Activated T-cell treated with anti-CD3 and anti-CD28 coated beads, Interleukin-2, amount 50 U/mL, for 1 hour (primary cell): ENCODE measurements at regions not wholly inside any gene's neighbourhood (a gene's known extent, or its start where the extent isn't known, plus 50 kb on each side); places are given as distances from the start of the nearest gene placed in this dataset.

Source experiments
- DNase-seq: peaks from one replicate; pipeline ENCODE4 v3.0.0-alpha.2; 2020

GRCh38 chr10:4004144-4004543, 219.1 kb upstream of the KLF6 start:
- DNase-seq = no peak

GRCh38 chr10:4003348-4003973, 218.5 kb upstream of the KLF6 start:
- no peak for DNase-seq

DNA sequence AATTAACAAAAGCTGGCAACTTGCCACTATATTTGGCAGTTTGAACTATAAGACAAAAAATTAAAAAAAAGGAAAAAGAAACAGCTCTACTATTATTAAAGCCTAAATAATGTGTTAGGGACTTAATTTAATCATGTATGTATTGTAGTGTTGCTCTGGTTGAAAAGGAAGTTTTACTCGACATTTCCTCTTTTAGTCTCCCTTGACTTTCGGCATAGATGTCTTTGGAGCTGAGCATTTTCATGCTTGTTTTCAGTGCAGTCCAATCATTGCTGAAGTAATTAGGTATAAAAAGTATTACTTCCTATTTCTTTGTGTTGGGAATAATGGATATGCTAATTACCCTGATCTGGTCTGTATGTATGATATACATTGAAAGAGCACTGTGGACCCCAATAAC, 216.8 kb upstream of the KLF6 start:
- no peak for DNase-seq

- DNase-seq = no peak
Observed at GRCh38 chr10:3999642-4000041, 214.6 kb upstream of the KLF6 start.

DNA sequence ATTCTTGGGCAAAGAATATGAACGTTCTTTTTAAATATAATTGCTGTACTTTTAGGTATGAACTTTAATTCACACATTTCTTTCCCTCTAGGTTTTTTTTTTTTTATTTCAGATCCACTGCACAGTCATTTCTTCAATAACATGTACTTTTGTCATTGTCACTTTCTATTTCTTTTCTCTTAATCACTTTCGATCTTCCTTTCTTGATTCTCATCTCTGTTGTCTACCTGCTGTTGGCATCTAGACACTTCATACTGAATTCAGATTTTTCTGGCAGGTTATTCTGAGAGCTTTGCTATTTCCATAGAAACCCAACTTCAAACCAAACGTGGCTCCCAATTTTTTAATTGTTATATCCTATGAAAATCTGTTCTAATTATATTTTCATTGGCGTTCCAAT, 211.7 kb upstream of the KLF6 start:
- no peak for DNase-seq

- DNase-seq = no peak
Observed at GRCh38 chr10:3995302-3996210, 210.5 kb upstream of the KLF6 start.

DNA sequence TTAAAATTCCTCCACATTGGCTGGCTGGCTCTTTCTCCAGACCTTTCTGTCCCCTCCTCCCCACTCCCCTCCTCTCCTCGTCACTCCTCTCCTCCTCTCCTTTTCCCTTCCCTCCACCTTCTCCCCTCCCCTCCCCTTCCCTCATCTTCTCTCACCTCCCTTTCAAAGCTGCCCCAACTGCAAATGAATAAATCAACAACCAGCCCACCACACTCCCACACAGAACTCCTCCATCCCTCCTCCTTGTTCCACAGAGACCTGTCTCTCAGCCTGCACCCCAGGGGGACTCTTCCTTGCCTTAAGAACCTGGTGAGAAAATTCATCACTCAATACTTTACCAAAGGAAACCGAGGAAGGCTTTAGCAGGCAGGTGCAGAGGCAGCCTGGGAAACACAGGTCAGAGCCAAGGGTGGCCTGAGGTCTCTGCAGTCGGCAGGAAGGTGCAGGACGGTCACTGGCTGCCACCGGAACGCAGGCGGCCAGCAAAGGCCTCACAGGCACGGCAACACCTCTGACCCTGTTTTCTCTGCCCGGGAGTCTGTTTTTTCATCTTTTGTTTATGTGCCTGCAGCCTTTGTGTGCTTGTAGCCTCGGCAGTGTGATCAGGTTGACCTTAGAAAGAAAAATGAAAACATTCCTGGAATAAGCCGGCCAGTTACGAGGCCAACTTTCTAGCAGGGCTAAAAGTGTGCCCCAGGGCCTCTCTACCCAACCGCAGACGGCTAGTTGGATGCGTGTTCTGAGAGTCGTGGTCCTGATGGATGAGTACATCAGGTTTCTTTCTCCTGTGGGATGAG, 207.6 kb upstream of the KLF6 start:
- DNase-seq = no peak

- no peak for DNase-seq
Observed at GRCh38 chr10:3990307-3990706, 205.3 kb upstream of the KLF6 start.

DNA sequence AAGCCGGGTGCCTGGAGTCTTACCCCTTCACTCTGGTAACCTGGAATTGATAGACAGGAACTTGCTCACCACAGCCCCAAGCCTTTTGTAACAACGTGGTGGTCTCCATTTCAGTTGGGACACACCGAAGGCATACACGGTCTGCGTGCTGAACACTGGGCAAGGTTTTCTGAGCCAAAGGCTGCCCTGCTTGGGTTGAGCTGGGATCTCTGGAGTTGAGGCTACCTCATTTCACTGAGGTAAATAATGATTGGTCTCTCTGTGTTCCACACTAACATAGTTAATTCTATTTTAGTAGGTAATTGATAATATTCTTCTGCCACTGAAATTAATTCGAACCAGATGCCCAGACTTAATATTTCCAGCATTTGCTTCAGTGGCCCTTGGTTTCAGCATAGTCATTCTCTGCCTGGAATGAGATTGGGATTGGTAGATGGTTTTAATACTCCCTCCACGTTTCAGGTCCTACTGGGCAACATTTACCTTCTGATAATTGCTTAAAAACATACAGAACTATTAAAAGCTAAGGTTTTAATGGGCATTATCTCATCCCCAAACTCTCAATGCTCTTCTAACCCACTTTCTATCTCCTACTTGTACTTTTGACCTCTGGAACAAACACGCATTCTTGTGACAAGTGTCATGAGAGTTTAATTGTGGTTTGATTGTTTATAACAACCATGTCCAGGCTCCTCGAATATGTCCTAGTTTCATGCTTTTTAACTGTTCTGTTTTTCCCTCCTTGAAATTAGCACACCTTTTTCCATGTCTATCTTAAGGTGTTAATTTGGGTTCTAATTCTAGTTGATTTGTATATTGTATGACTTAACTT, 202.3 kb upstream of the KLF6 start:
- DNase-seq = no peak

- DNase-seq = no peak
Observed at GRCh38 chr10:3986493-3987142, 201.6 kb upstream of the KLF6 start.

DNA sequence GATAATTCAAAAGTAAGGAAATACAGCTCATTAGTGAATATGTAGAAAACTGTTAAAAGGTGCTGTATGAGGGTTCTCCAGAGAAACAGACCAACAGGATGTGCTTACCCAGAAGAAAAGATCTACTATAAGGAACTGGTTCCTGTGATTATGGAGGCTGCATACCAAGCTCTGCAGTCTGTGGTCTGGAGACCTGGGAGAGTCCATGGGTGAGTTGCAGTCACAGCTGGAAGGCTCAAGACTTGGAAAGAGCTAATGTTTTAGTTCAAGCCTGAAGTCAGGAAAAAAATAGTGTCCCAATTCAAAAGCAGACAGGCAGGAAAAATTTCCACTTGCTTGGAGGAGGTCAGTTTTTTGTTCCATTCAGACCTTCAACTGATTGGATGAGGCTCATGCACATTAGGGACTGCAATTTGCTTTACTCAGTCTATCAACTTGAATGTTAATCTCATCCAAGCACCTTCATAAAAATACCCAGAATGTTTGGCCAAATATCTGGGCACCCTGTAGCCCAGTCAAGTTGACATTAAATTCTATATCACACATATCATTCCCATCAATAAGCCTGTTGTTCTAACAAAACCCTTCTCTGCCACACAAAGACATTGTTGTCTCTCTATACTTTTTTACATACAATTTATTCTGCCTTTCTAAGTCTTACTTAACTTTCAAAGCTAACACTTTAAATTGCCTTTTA, 197.9 kb upstream of the KLF6 start:
- no peak for DNase-seq

DNA sequence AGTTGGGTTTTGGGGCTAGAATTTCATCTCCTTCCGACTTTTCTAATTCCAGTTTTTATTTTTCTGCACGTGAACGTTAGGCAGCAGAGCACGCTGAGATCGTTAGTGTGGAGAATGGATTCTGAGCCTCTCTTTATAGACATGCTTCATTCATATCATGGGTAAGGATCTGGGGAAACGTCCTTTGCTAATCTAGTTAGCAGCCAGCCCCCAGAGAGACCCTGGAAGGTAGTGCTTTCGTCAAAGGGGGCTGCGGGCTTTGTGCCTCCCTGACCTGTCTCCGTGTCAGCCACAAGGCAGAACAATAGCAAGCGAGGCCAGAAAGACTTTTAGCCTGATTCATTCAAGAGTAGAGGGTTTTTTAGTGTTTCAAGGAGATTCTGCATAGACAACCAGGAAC, 196.3 kb upstream of the KLF6 start:
- DNase-seq = no peak

DNA sequence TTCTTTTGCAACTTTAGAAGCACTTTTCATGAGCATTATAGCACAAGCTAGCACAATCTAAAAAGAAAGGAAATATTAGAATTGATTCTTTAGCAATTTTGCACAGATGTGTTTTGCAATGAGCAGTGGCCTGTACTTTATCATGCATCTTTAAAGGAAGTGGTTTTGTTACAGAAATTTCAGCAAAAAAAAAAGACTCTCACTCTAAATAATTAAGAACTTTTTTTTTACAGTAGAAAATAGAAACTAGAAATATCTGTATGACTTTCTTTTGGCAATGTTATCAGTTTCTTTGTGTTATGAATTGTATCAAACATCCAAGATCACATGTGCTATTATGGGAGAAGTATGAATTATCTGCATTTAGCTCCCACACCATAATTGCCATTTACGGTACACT, 195.7 kb upstream of the KLF6 start:
- DNase-seq = no peak

GRCh38 chr10:3980144-3980543, 195.1 kb upstream of the KLF6 start:
- no peak for DNase-seq

- no peak for DNase-seq
Observed at GRCh38 chr10:3978761-3979160, 193.8 kb upstream of the KLF6 start.

GRCh38 chr10:3978174-3978573, 193.2 kb upstream of the KLF6 start:
- DNase-seq = no peak

DNA sequence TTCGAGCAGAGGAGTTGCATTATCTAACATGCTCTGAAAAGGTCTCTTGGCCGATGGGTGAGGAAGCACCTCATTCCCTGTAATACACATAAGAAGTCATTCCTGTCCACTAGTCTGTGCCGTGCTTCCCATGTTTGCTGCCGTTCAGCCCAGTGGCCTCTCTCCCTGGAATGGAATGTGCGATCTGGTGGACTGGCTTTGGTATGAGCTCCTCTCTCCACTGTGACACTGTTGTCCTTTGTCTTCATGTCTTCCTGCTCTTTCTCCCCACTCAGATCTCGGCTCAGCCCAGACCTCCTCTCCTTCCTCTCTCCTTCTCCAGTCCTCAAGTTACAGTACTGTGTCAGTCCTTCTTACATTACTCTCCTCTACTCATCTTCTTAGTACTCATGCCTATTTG, 192.8 kb upstream of the KLF6 start:
- DNase-seq = no peak

DNA sequence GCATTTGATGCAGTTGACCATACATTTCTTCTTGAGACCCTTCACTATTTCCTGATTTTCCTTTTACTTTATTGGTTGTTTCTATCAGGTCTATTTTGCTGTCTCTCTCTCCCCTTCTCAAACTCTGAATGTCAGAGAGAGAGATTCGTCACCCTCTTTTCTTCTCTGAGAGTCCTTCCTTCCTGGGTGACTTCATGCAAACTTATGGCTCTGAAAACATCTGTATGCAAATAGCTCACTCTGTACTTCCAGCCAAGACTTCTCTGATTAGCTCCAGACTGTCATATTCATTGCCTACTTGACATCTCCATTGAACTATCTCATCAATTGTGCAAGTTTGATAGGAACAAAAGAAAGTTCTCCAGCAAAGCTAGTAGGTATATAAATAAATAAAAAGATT, 191.7 kb upstream of the KLF6 start:
- no peak for DNase-seq

DNA sequence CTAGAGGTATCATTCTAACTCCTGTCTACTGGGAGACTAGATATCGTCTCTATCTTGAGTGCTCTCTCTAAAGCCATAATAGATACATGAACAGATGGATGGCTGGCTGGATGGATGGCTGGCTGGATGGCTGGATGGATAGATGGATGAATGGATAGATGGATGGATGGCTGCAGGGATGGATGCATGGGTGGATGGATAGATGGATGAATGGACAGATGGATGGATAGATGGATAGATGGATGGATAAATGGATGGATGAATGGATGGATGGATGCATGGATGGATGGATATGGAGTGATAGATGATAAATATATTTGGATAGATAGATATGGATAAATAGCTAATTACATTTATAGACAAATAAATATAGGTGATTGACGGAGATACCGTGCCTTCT, 191.2 kb upstream of the KLF6 start:
- DNase-seq = no peak

DNA sequence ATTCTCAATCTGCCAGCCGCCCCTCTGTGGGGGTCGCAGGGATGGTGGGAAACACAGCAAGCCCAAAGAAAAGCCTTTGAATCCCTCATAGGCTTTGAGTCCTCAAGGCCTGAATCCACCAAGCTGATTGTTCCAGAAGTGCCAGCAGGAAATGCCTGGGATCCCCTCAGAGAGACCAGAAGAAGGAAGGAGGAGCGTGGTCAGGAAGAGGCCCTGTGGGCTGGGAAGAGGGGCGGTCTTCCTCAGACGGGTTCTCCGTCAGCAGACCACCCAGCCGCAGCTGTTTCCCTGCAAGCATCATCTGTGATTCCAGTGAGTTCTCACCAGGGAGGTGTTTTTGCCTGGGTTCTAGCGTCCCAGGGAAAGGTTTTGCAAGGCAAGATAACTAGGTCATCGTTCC, 190.0 kb upstream of the KLF6 start:
- DNase-seq = no peak

GRCh38 chr10:3972460-3973301, 187.7 kb upstream of the KLF6 start:
- DNase-seq = peak; percentile 37
